Uterus (tissue), 3 donors: ENCODE measurements at regions not wholly inside any gene's neighbourhood (a gene's known extent, or its start where the extent isn't known, plus 50 kb on each side); places are given as distances from the start of the nearest gene placed in this dataset.

Experiments
- DNase-seq, 2 donors: peaks; one replicate each; pipeline ENCODE4 v3.0.0-alpha.2; 2019 to 2020
- H3K27ac ChIP-seq, 2 donors: fragments of 200-600 bp; sonication (generic); 1 replicate in 1 of 2; 2 replicates in 1 of 2; pipeline ENCODE4 v1.5.1; 2016 to 2018
- H3K27me3 ChIP-seq, 2 donors: fragments of 200-600 bp; sonication (generic); one replicate each; pipeline ENCODE4 v1.5.1; 2018 to 2019; ENCODE audit warnings: control low read depth in 1 of 2
- H3K36me3 ChIP-seq, 2 donors: fragments of 200-600 bp; sonication (generic); one replicate each; pipeline ENCODE4 v1.5.1; 2019; ENCODE audit warnings: control low read depth in 1 of 2
- H3K4me1 ChIP-seq, 2 donors: fragments of 200-600 bp; sonication (generic); one replicate each; pipeline ENCODE4 v1.5.1; 2018 to 2019; ENCODE audit warnings: control low read depth in 1 of 2
- H3K4me3 ChIP-seq, 2 donors: fragments of 200-600 bp; sonication (generic); 1 replicate in 1 of 2; 2 replicates in 1 of 2; pipeline ENCODE4 v1.5.1; 2018 to 2019; ENCODE audit warnings: mild to moderate bottlenecking in 1 of 2
- H3K9me3 ChIP-seq, 2 donors: fragments of 200-600 bp; sonication (generic); one replicate each; pipeline ENCODE4 v1.5.1; 2019; ENCODE audit warnings: control low read depth in 1 of 2
- CTCF ChIP-seq, 4 experiments: fragments of 200-600 bp in 2 of 4; fragments of 450-650 bp in 2 of 4; sonication (generic) in 2 of 4; IDR thresholded peaks; one replicate each; pipeline ENCODE4 v1.5.1; 2016 to 2019; ENCODE audit warnings: antibody characterized with exemption in 4 of 4, mild to moderate bottlenecking in 2 of 4, moderate library complexity in 1 of 4
- POLR2A ChIP-seq, 2 donors: fragments of 450-650 bp; IDR thresholded peaks; one replicate each; pipeline ENCODE4 v1.6.1; 2016; ENCODE audit warnings: antibody characterized with exemption in 2 of 2, mild to moderate bottlenecking in 1 of 2, moderate library complexity in 1 of 2
- intact Hi-C: fragments of 100-400 bp; cut with DNase I; formaldehyde crosslinking; loops from one replicate; pipeline ENCODE4 v1.15.1; 2023; ENCODE audit warnings: low total_unique reads
- donor health status: DM: yes; HTN: yes; CAD: no.

- no peaks in the 10 kb centered on the region for H3K27me3 ChIP-seq
- no peak overlapping the region for H3K4me3 ChIP-seq
- TF ChIP-seq POLR2A (IDR thresholded peaks at IDR 0.05) (no peak), CTCF (IDR thresholded peaks at IDR 0.05) (no peak)
- DNase-seq, result no peak
- no peaks in the 10 kb centered on the region for H3K36me3 ChIP-seq
- no peaks in the 10 kb centered on the region for H3K4me1 ChIP-seq
- no peaks in the 10 kb centered on the region for H3K9me3 ChIP-seq
- intact Hi-C loops, result no loop called here
- peak overlapping the region; percentile 66 to 78 for H3K27ac ChIP-seq
Measured at GRCh38 chr3:56854856-56855611, 53.3 kb upstream of the ARHGEF3 start.

GRCh38 chr3:56851966-56852884 lies 50.5 kb upstream of the ARHGEF3 start:
- Histone ChIP-seq H3K4me3 (no peak overlapping the region), H3K27me3 (no peaks in the 10 kb centered on the region), H3K4me1 (no peaks in the 10 kb centered on the region), H3K9me3 (no peaks in the 10 kb centered on the region), H3K27ac (no peak overlapping the region), H3K36me3 (no peaks in the 10 kb centered on the region)
- TF ChIP-seq POLR2A (IDR thresholded peaks at IDR 0.05) (no peak), CTCF (IDR thresholded peaks at IDR 0.05) (no peak)
- intact Hi-C loops, result no loop called here
- DNase-seq, result no peak
